SK-N-MC (cell line): ENCODE measurements at regions not wholly inside any gene's neighbourhood (a gene's known extent, or its start where the extent isn't known, plus 50 kb on each side); places are given as distances from the start of the nearest gene placed in this dataset.

ENCODE experiments used
- EZH2 ChIP-seq: fragments of 200-600 bp; sonication (generic); IDR thresholded peaks from one replicate; pipeline ENCODE4 v1.6.1; 2017; ENCODE audit warnings: antibody characterized with exemption
- FOXP2 ChIP-seq: optimal IDR thresholded peaks from 2 replicates; pipeline ENCODE3; 2011; ENCODE audit warnings: mild to moderate bottlenecking, moderate library complexity; ENCODE audit not compliant: insufficient read depth; ENCODE audit errors: extremely low read length, control extremely low read depth
- POLR2AphosphoS5 ChIP-seq: IDR thresholded peaks from 2 replicates; pipeline ENCODE4 v1.6.1; 2012; ENCODE audit warnings: mild to moderate bottlenecking, low read depth, low read length, borderline replicate concordance

GRCh38 chr2:59167514-59167913 is 926.4 kb upstream of the FANCL start:
- TF ChIP-seq POLR2AphosphoS5 (no peak), FOXP2 (no peak), EZH2 (no peak)
